ENCODE measurements at regions not wholly inside any gene's neighbourhood (a gene's known extent, or its start where the extent isn't known, plus 50 kb on each side); places are given as distances from the start of the nearest gene placed in this dataset.

GRCh38 chr6:140992678-140993077 is 1140.0 kb upstream of the GJE1 start:
- H3K4me1 Mint-ChIP-seq, result no peaks in the 10 kb centered on the region
- CTCF ChIA-PET, result no interaction called here
- no peaks in the 10 kb centered on the region for H3K9me3 Mint-ChIP-seq
- DNase-seq, result no peak
- no peaks in the 10 kb centered on the region for H3K36me3 Mint-ChIP-seq
- no peaks in the 10 kb centered on the region for H3K27me3 Mint-ChIP-seq
- H3K27ac Mint-ChIP-seq, result no peak overlapping the region
- no peak overlapping the region for H3K4me3 Mint-ChIP-seq

- H3K4me1 Mint-ChIP-seq, result no peaks in the 10 kb centered on the region
- CTCF ChIA-PET, result no interaction called here
- DNase-seq, result no peak
- no peaks in the 10 kb centered on the region for H3K36me3 Mint-ChIP-seq
- no peak overlapping the region for H3K27ac Mint-ChIP-seq
- H3K27me3 Mint-ChIP-seq, result no peaks in the 10 kb centered on the region
- no peaks in the 10 kb centered on the region for H3K9me3 Mint-ChIP-seq
- no peak overlapping the region for H3K4me3 Mint-ChIP-seq
Measured at GRCh38 chr6:140988780-140989179, 1143.9 kb upstream of the GJE1 start.

GRCh38 chr6:140987364-140988155 is 1145.2 kb upstream of the GJE1 start:
- Mint-ChIP-seq H3K36me3 (no peaks in the 10 kb centered on the region), H3K4me1 (no peaks in the 10 kb centered on the region), H3K27me3 (no peaks in the 10 kb centered on the region), H3K4me3 (no peak overlapping the region), H3K27ac (no peak overlapping the region), H3K9me3 (no peaks in the 10 kb centered on the region)
- DNase-seq, result no peak
- CTCF ChIA-PET, result no interaction called here

- CTCF ChIA-PET, result no interaction called here
- H3K27ac Mint-ChIP-seq, result no peak overlapping the region
- H3K36me3 Mint-ChIP-seq, result no peaks in the 10 kb centered on the region
- H3K27me3 Mint-ChIP-seq, result no peaks in the 10 kb centered on the region
- no peak overlapping the region for H3K4me3 Mint-ChIP-seq
- H3K9me3 Mint-ChIP-seq, result no peaks in the 10 kb centered on the region
- DNase-seq, result no peak
- no peaks in the 10 kb centered on the region for H3K4me1 Mint-ChIP-seq
Measured at GRCh38 chr6:140985679-140986275, 1146.9 kb upstream of the GJE1 start.

- no peak for DNase-seq
- Mint-ChIP-seq H3K27me3 (no peaks in the 10 kb centered on the region), H3K36me3 (no peaks in the 10 kb centered on the region), H3K9me3 (no peaks in the 10 kb centered on the region), H3K4me3 (no peak overlapping the region), H3K4me1 (no peaks in the 10 kb centered on the region), H3K27ac (no peak overlapping the region)
- CTCF ChIA-PET, result no interaction called here
Measured at GRCh38 chr6:140980265-140980887, 1152.3 kb upstream of the GJE1 start.

GRCh38 chr6:140979642-140980091 is 1153.1 kb upstream of the GJE1 start:
- Mint-ChIP-seq H3K27me3 (no peaks in the 10 kb centered on the region), H3K9me3 (no peaks in the 10 kb centered on the region), H3K27ac (no peak overlapping the region), H3K4me3 (no peak overlapping the region), H3K36me3 (no peaks in the 10 kb centered on the region), H3K4me1 (no peaks in the 10 kb centered on the region)
- no peak for DNase-seq
- CTCF ChIA-PET, result no interaction called here

- CTCF ChIA-PET, result no interaction called here
- DNase-seq, result no peak
- no peak overlapping the region for H3K27ac Mint-ChIP-seq
- H3K4me1 Mint-ChIP-seq, result no peaks in the 10 kb centered on the region
- no peak overlapping the region for H3K4me3 Mint-ChIP-seq
- no peaks in the 10 kb centered on the region for H3K9me3 Mint-ChIP-seq
- no peaks in the 10 kb centered on the region for H3K36me3 Mint-ChIP-seq
- H3K27me3 Mint-ChIP-seq, result no peaks in the 10 kb centered on the region
Measured at GRCh38 chr6:140977403-140977802, 1155.3 kb upstream of the GJE1 start.

- no peaks in the 10 kb centered on the region for H3K36me3 Mint-ChIP-seq
- DNase-seq, result no peak
- H3K27me3 Mint-ChIP-seq, result no peaks in the 10 kb centered on the region
- CTCF ChIA-PET, result no interaction called here
- no peaks in the 10 kb centered on the region for H3K9me3 Mint-ChIP-seq
- H3K4me1 Mint-ChIP-seq, result no peaks in the 10 kb centered on the region
- H3K4me3 Mint-ChIP-seq, result no peak overlapping the region
- H3K27ac Mint-ChIP-seq, result no peak overlapping the region
Measured at GRCh38 chr6:140976806-140977205, 1155.9 kb upstream of the GJE1 start.

GRCh38 chr6:140970485-140970884 is 1162.2 kb upstream of the GJE1 start:
- no peak for DNase-seq
- Mint-ChIP-seq H3K9me3 (no peaks in the 10 kb centered on the region), H3K27me3 (no peaks in the 10 kb centered on the region), H3K27ac (no peak overlapping the region), H3K4me3 (no peak overlapping the region), H3K36me3 (no peaks in the 10 kb centered on the region), H3K4me1 (no peaks in the 10 kb centered on the region)
- CTCF ChIA-PET, result no interaction called here

- H3K9me3 Mint-ChIP-seq, result no peaks in the 10 kb centered on the region
- CTCF ChIA-PET, result no interaction called here
- no peaks in the 10 kb centered on the region for H3K4me1 Mint-ChIP-seq
- H3K4me3 Mint-ChIP-seq, result no peak overlapping the region
- H3K27ac Mint-ChIP-seq, result no peak overlapping the region
- DNase-seq, result no peak
- H3K36me3 Mint-ChIP-seq, result no peaks in the 10 kb centered on the region
- H3K27me3 Mint-ChIP-seq, result no peaks in the 10 kb centered on the region
Measured at GRCh38 chr6:140968062-140968461, 1164.7 kb upstream of the GJE1 start.

GRCh38 chr6:140966676-140967075 is 1166.0 kb upstream of the GJE1 start:
- Mint-ChIP-seq H3K27ac (no peak overlapping the region), H3K9me3 (no peaks in the 10 kb centered on the region), H3K4me1 (no peaks in the 10 kb centered on the region), H3K27me3 (no peaks in the 10 kb centered on the region), H3K36me3 (no peaks in the 10 kb centered on the region), H3K4me3 (no peak overlapping the region)
- DNase-seq, result no peak
- CTCF ChIA-PET, result no interaction called here

- Mint-ChIP-seq H3K4me3 (no peak overlapping the region), H3K9me3 (no peaks in the 10 kb centered on the region), H3K27ac (no peak overlapping the region), H3K4me1 (no peaks in the 10 kb centered on the region), H3K36me3 (no peaks in the 10 kb centered on the region), H3K27me3 (no peaks in the 10 kb centered on the region)
- no peak for DNase-seq
- CTCF ChIA-PET, result no interaction called here
Measured at GRCh38 chr6:140960566-140960965, 1172.2 kb upstream of the GJE1 start.

GRCh38 chr6:140957386-140957785 is 1175.3 kb upstream of the GJE1 start:
- no peak for DNase-seq
- CTCF ChIA-PET, result interaction anchor here (0.9 kb wide), 1 partner anchor 8 kb away, joined by 3 read pairs; no protein-coding TSS in a partner anchor
- Mint-ChIP-seq H3K4me1 (no peaks in the 10 kb centered on the region), H3K27me3 (no peaks in the 10 kb centered on the region), H3K9me3 (no peaks in the 10 kb centered on the region), H3K27ac (no peak overlapping the region), H3K4me3 (no peak overlapping the region), H3K36me3 (no peaks in the 10 kb centered on the region)

- CTCF ChIA-PET, result interaction anchor here (0.9 kb wide), 1 partner anchor 9 kb away, joined by 3 read pairs; no protein-coding TSS in a partner anchor
- H3K27me3 Mint-ChIP-seq, result no peaks in the 10 kb centered on the region
- no peaks in the 10 kb centered on the region for H3K4me1 Mint-ChIP-seq
- DNase-seq, result no peak
- H3K36me3 Mint-ChIP-seq, result no peaks in the 10 kb centered on the region
- H3K9me3 Mint-ChIP-seq, result no peaks in the 10 kb centered on the region
- H3K4me3 Mint-ChIP-seq, result no peak overlapping the region
- no peak overlapping the region for H3K27ac Mint-ChIP-seq
Measured at GRCh38 chr6:140956571-140957369, 1176.0 kb upstream of the GJE1 start.
